ENCODE measurements at regions not wholly inside any gene's neighbourhood (a gene's known extent, or its start where the extent isn't known, plus 50 kb on each side); places are given as distances from the start of the nearest gene placed in this dataset.

GRCh38 chr2:217091531-217091930 lies 231.7 kb upstream of the TNP1 start:
- DNase-seq (ENCODE audit: low read depth in 3 of 3): no peak

- DNase-seq (ENCODE audit: low read depth in 3 of 3): no peak
Measured at GRCh38 chr2:217090884-217091283, 231.0 kb upstream of the TNP1 start.

GRCh38 chr2:217090024-217090473 lies 230.2 kb upstream of the TNP1 start:
- no peak for DNase-seq (ENCODE audit: low read depth in 3 of 3)

- no peak for DNase-seq (ENCODE audit: low read depth in 3 of 3)
Measured at GRCh38 chr2:217086718-217087117, 226.9 kb upstream of the TNP1 start.

- peak in 1 of 3 experiments; percentile 34 for DNase-seq (ENCODE audit: low read depth in 3 of 3)
Measured at GRCh38 chr2:217086038-217086522, 226.2 kb upstream of the TNP1 start.

- no peak for DNase-seq (ENCODE audit: low read depth in 3 of 3)
Measured at GRCh38 chr2:217085543-217085942, 225.7 kb upstream of the TNP1 start.

- no peak for DNase-seq (ENCODE audit: low read depth in 3 of 3)
Measured at GRCh38 chr2:217081799-217082198, 221.9 kb upstream of the TNP1 start.

GRCh38 chr2:217079165-217079564 lies 219.3 kb upstream of the TNP1 start:
- no peak for DNase-seq (ENCODE audit: low read depth in 3 of 3)

- no peak for DNase-seq (ENCODE audit: low read depth in 3 of 3)
Measured at GRCh38 chr2:217077831-217078407, 218.1 kb upstream of the TNP1 start.

- DNase-seq (ENCODE audit: low read depth in 3 of 3): no peak
Measured at GRCh38 chr2:217076657-217077232, 216.9 kb upstream of the TNP1 start.

GRCh38 chr2:217076058-217076435 lies 216.2 kb upstream of the TNP1 start:
- DNase-seq (ENCODE audit: low read depth in 3 of 3): no peak

- DNase-seq (ENCODE audit: low read depth in 3 of 3): no peak
Measured at GRCh38 chr2:217075268-217076057, 215.6 kb upstream of the TNP1 start.

- no peak for DNase-seq (ENCODE audit: low read depth in 3 of 3)
Measured at GRCh38 chr2:217074576-217075255, 214.9 kb upstream of the TNP1 start.

GRCh38 chr2:217071416-217071815 lies 211.6 kb upstream of the TNP1 start:
- no peak for DNase-seq (ENCODE audit: low read depth in 3 of 3)

GRCh38 chr2:217070611-217071010 lies 210.7 kb upstream of the TNP1 start:
- DNase-seq (ENCODE audit: low read depth in 3 of 3): no peak

GRCh38 chr2:217070043-217070430 lies 210.2 kb upstream of the TNP1 start:
- no peak for DNase-seq (ENCODE audit: low read depth in 3 of 3)

GRCh38 chr2:217069263-217070042 lies 209.6 kb upstream of the TNP1 start:
- no peak for DNase-seq (ENCODE audit: low read depth in 3 of 3)

- no peak for DNase-seq (ENCODE audit: low read depth in 3 of 3)
Measured at GRCh38 chr2:217068677-217069250, 208.9 kb upstream of the TNP1 start.

GRCh38 chr2:217067787-217068186 lies 207.9 kb upstream of the TNP1 start:
- no peak for DNase-seq (ENCODE audit: low read depth in 3 of 3)

GRCh38 chr2:217066510-217067270 lies 206.8 kb upstream of the TNP1 start:
- DNase-seq (ENCODE audit: low read depth in 3 of 3): no peak
